CD4-positive, CD25-positive, alpha-beta regulatory T cell (primary cell): ENCODE measurements at regions not wholly inside any gene's neighbourhood (a gene's known extent, or its start where the extent isn't known, plus 50 kb on each side); places are given as distances from the start of the nearest gene placed in this dataset.
"Not testable (repeated sequence)": the region's sequence is repeated elsewhere in the genome, so short reads cannot be mapped to it uniquely, and the experiment has no call there.

Source experiments
- ATAC-seq, 2 donors: fragments of 150-1000 bp; cut with Tn5 transposase; one replicate each; pipeline ENCODE4 v1.10.0; 2021; ENCODE audit warnings: low read depth in 2 of 2, moderate number of reproducible peaks in 2 of 2, moderate library complexity in 1 of 2
- DNase-seq, 3 donors: peaks; one replicate each; pipeline versions ENCODE4 v3.0.0 to v3.0.0-alpha.2; 2012 to 2022; ENCODE audit warnings: mixed read lengths in 1 of 3
- H3K27ac ChIP-seq: one replicate; pipeline ENCODE4 v1.7.0; 2013; ENCODE audit warnings: mild to moderate bottlenecking, low read length; ENCODE audit not compliant: insufficient read depth, poor library complexity, severe bottlenecking
- H3K27me3 ChIP-seq: one replicate; pipeline ENCODE4 v1.7.0; 2013; ENCODE audit warnings: low read length; ENCODE audit not compliant: control insufficient read depth, insufficient read depth
- H3K36me3 ChIP-seq: one replicate; pipeline ENCODE4 v1.7.0; 2013; ENCODE audit warnings: mild to moderate bottlenecking, low read length, moderate library complexity; ENCODE audit not compliant: control insufficient read depth, insufficient read depth
- H3K4me1 ChIP-seq: 2 replicates; pipeline ENCODE4 v1.7.0; 2013; ENCODE audit warnings: mild to moderate bottlenecking, low read length; ENCODE audit not compliant: insufficient read depth, control insufficient read depth, poor library complexity, severe bottlenecking
- H3K4me3 ChIP-seq: one replicate; pipeline ENCODE4 v1.7.0; 2013; ENCODE audit warnings: low read depth, mild to moderate bottlenecking, low read length, moderate library complexity
- H3K9me3 ChIP-seq, 2 experiments: 1 replicate in 1 of 2; 2 replicates in 1 of 2; pipeline ENCODE4 v1.7.0; 2013; ENCODE audit warnings: low read length in 2 of 2, mild to moderate bottlenecking in 1 of 2, moderate library complexity in 1 of 2; ENCODE audit not compliant: control insufficient read depth in 2 of 2
- H3K27ac Mint-ChIP-seq, 3 donors: one replicate each; pipeline ENCODE4 v1.8.0; 2020 to 2022; ENCODE audit warnings: mild to moderate bottlenecking in 3 of 3, mixed read lengths in 3 of 3, moderate library complexity in 2 of 3
- H3K27me3 Mint-ChIP-seq: one replicate; pipeline ENCODE4 v1.8.0; 2022; ENCODE audit warnings: mild to moderate bottlenecking, mixed read lengths
- H3K36me3 Mint-ChIP-seq: one replicate; pipeline ENCODE4 v1.8.0; 2020; ENCODE audit warnings: mixed read lengths
- H3K4me1 Mint-ChIP-seq, 4 donors: one replicate each; pipeline ENCODE4 v1.8.0; 2020 to 2022; ENCODE audit warnings: mixed read lengths in 4 of 4, mild to moderate bottlenecking in 1 of 4
- H3K4me3 Mint-ChIP-seq, 4 donors: one replicate each; pipeline ENCODE4 v1.8.0; 2020 to 2022; ENCODE audit warnings: mild to moderate bottlenecking in 4 of 4, mixed read lengths in 4 of 4, moderate library complexity in 3 of 4
- H3K9me3 Mint-ChIP-seq, 7 donors: one replicate each; pipeline ENCODE4 v1.8.0; 2020 to 2022; ENCODE audit warnings: mixed read lengths in 7 of 7, mild to moderate bottlenecking in 3 of 7, moderate library complexity in 2 of 7

DNA sequence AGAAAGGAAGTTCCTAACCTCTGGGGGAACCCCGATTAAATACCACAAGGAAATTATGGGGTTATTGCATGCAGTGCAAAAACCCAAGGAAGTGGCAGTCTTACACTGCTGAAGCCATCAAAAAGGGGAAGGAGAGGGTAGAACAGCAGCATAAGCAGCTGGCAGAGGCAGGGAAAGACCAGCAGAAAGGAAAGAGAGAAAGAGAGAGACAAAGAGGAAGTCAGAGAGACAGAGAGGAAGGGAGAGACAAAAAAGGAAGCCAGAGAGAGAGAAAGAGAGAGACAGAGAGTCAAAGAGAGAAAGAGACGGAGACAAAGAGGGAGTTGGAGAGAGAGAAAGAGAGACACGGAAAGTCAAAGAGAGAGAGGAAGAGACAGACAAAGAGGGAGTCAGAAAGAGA lies 689.1 kb downstream of the TFAP2A start:
- H3K27ac Mint-ChIP-seq, H3K4me1 ChIP-seq, DNase-seq, H3K27me3 Mint-ChIP-seq, ATAC-seq, H3K4me3 Mint-ChIP-seq, H3K36me3 Mint-ChIP-seq, H3K4me1 Mint-ChIP-seq, H3K27me3 ChIP-seq, H3K9me3 ChIP-seq, H3K36me3 ChIP-seq, H3K4me3 ChIP-seq, H3K27ac ChIP-seq: not testable (repeated sequence)
- peaks cover 0 to 12% (median 3%) of the 10 kb centered on the region in 7 donors for H3K9me3 Mint-ChIP-seq

DNA sequence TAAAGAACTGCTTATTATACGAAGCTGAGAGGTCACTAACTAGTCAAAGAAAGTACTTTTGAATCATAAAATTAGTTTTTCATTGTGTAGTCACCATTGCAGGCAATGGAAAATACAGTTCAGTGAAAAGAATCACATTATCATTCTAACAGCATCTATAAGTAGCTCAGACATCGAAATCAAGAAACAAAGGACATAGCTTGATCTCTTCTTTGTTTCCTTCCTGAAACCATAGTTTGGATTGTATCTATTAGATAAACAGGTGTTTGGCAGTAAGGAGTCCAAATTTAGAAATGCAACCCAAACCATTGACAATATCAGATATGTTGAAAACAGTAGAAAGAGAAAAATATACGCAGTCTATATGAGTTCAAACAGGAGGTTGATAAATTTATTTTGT lies 697.3 kb downstream of the TFAP2A start:
- Histone ChIP-seq H3K4me3 (no peak overlapping the region), H3K4me1 (no peaks in the 10 kb centered on the region), H3K27ac (no peak overlapping the region), H3K27me3 (no peaks in the 10 kb centered on the region), H3K36me3 (no peaks in the 10 kb centered on the region), H3K9me3 (no peaks in the 10 kb centered on the region)
- Mint-ChIP-seq H3K9me3 (peaks cover 0 to 9% (median 2%) of the 10 kb centered on the region in 7 donors), H3K27ac (no peak overlapping the region), H3K4me3 (no peak overlapping the region), H3K36me3 (no peaks in the 10 kb centered on the region), H3K27me3 (peaks cover 4% of the 10 kb centered on the region), H3K4me1 (no peaks in the 10 kb centered on the region)
- DNase-seq (no peak), ATAC-seq (no peak)

DNA sequence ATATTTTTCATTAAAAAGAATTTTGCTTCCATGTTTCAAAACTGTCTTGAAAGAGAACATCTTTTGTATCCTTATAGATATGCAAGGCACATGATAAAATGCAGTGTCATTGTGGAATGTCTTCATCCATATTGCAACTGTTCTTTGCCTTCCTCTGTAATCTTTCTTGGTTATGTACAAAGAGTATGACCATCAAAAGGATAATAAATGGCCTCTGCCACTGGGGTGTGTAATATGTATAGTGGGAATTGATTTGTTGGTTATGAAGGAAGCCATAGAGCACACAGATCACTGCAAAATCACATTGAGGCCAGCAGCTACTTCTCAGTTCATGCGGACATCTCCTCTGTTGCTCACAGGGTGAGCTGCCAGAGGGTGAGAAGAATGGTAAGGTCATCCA lies 703.5 kb downstream of the TFAP2A start:
- H3K27ac Mint-ChIP-seq = no peak overlapping the region
- Histone ChIP-seq H3K36me3 (no peaks in the 10 kb centered on the region), H3K27me3 (no peaks in the 10 kb centered on the region), H3K27ac (no peak overlapping the region), H3K9me3 (no peaks in the 10 kb centered on the region), H3K4me3 (no peak overlapping the region), H3K4me1 (no peaks in the 10 kb centered on the region)
- no peak for ATAC-seq
- no peak overlapping the region for H3K4me3 Mint-ChIP-seq
- H3K36me3 Mint-ChIP-seq = no peaks in the 10 kb centered on the region
- peaks cover 0 to 6% (median 2%) of the 10 kb centered on the region in 7 donors for H3K9me3 Mint-ChIP-seq
- H3K4me1 Mint-ChIP-seq = no peaks in the 10 kb centered on the region
- no peak for DNase-seq
- peaks cover 4% of the 10 kb centered on the region for H3K27me3 Mint-ChIP-seq

DNA sequence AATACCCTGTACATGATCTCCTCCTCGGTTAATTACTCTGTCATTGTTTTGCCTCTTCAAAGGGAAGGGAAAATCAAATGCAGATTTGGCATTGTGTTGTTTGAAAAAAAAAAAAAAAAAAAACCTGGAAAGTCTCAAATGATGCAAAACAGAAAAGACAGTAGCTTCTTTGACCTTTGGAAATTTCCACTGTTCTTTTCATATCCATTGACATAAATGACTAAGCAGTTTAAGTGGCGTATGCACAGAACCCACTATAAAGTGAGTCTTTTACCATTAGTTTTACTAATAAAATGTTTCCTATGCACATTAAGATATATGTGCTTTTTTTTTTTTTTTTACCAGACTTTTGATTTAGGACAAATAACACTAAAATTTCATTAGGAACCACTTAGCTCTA lies 704.3 kb downstream of the TFAP2A start:
- Mint-ChIP-seq H3K4me3 (no peak overlapping the region), H3K27ac (no peak overlapping the region), H3K36me3 (no peaks in the 10 kb centered on the region), H3K27me3 (peaks cover 4% of the 10 kb centered on the region), H3K9me3 (peaks cover 0 to 9% (median 2%) of the 10 kb centered on the region in 7 donors), H3K4me1 (no peaks in the 10 kb centered on the region)
- no peaks in the 10 kb centered on the region for H3K4me1 ChIP-seq
- no peaks in the 10 kb centered on the region for H3K9me3 ChIP-seq
- ATAC-seq (no peak), DNase-seq (no peak)
- no peak overlapping the region for H3K4me3 ChIP-seq
- H3K27ac ChIP-seq = no peak overlapping the region
- H3K36me3 ChIP-seq = no peaks in the 10 kb centered on the region
- H3K27me3 ChIP-seq = no peaks in the 10 kb centered on the region

DNA sequence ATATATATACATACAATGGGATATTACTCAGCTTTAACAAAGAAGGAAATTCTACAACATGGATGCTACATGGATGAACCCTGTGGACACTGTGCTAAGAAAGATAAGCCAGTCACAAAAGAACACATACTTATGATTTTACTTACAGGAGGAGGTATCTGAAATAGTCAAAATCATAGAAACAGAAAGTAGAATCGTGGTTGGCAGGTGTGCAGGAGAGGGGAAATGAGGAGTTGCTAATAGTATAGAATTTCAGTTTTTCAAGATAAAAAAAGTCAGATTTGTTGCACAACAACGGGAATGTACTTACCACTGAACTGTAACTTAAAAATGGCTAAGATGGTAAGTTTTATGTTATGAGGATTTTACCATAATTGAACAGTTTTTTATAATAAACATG lies 706.3 kb downstream of the TFAP2A start:
- Histone ChIP-seq H3K4me3 (no peak overlapping the region), H3K27ac (no peak overlapping the region), H3K4me1 (no peaks in the 10 kb centered on the region), H3K36me3 (no peaks in the 10 kb centered on the region), H3K9me3 (no peaks in the 10 kb centered on the region), H3K27me3 (no peaks in the 10 kb centered on the region)
- H3K27ac Mint-ChIP-seq = no peak overlapping the region
- H3K36me3 Mint-ChIP-seq = no peaks in the 10 kb centered on the region
- H3K9me3 Mint-ChIP-seq = peaks cover 0 to 6% (median 2%) of the 10 kb centered on the region in 7 donors
- no peak overlapping the region for H3K4me3 Mint-ChIP-seq
- H3K4me1 Mint-ChIP-seq = no peaks in the 10 kb centered on the region
- ATAC-seq (no peak), DNase-seq (no peak)
- peaks cover 4% of the 10 kb centered on the region for H3K27me3 Mint-ChIP-seq

DNA sequence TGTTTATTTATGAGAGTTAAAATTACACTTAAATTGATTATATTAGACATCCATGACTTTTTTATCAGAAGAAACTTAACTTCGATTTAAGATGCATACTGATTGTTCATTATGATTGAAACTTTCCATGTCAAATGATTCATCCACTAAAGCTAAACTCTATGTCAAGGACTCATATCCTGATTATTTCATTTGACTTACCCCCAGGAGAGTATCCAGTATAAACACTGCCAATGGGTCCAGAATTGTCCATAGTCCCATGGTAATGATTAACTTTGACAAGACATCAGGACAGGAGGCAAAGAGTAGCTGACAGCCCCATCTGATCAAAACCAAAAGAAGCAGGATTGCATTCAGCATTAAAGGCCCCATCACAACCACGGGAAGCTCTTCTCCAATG lies 709.9 kb downstream of the TFAP2A start:
- Mint-ChIP-seq H3K27ac (no peak overlapping the region), H3K4me3 (no peak overlapping the region), H3K27me3 (peaks cover 4% of the 10 kb centered on the region), H3K36me3 (no peaks in the 10 kb centered on the region), H3K4me1 (no peaks in the 10 kb centered on the region), H3K9me3 (peaks cover 0 to 12% (median 2%) of the 10 kb centered on the region in 7 donors)
- no peak for ATAC-seq
- no peaks in the 10 kb centered on the region for H3K4me1 ChIP-seq
- H3K4me3 ChIP-seq = no peak overlapping the region
- no peaks in the 10 kb centered on the region for H3K36me3 ChIP-seq
- no peak for DNase-seq
- H3K27me3 ChIP-seq = no peaks in the 10 kb centered on the region
- no peaks in the 10 kb centered on the region for H3K9me3 ChIP-seq
- no peak overlapping the region for H3K27ac ChIP-seq

DNA sequence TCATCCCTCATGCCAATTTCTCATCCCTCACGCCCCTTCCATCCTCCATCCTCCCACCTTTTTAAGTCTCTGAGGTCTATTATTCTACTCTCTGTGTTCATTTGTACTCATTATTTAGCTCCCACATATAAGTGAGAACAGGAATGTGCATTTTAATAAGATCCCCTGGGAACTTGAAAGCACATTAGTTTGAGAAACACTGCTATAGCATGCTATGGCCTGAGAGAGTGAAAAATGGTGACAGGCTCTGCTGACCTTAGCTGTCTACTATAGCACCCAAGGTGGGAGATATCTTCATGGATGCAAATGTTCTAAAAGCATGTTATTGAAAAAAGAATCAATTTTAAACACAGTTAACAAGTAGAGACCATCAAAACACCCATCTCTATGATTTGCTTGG lies 712.0 kb downstream of the TFAP2A start:
- no peaks in the 10 kb centered on the region for H3K36me3 ChIP-seq
- Mint-ChIP-seq H3K27me3 (no peaks in the 10 kb centered on the region), H3K4me1 (no peaks in the 10 kb centered on the region), H3K9me3 (peaks cover 0 to 9% (median 2%) of the 10 kb centered on the region in 7 donors), H3K36me3 (no peaks in the 10 kb centered on the region), H3K27ac (no peak overlapping the region), H3K4me3 (no peak overlapping the region)
- DNase-seq = no peak
- H3K4me3 ChIP-seq = no peak overlapping the region
- no peak overlapping the region for H3K27ac ChIP-seq
- H3K9me3 ChIP-seq = no peaks in the 10 kb centered on the region
- no peak for ATAC-seq
- H3K4me1 ChIP-seq = no peaks in the 10 kb centered on the region
- H3K27me3 ChIP-seq = no peaks in the 10 kb centered on the region

DNA sequence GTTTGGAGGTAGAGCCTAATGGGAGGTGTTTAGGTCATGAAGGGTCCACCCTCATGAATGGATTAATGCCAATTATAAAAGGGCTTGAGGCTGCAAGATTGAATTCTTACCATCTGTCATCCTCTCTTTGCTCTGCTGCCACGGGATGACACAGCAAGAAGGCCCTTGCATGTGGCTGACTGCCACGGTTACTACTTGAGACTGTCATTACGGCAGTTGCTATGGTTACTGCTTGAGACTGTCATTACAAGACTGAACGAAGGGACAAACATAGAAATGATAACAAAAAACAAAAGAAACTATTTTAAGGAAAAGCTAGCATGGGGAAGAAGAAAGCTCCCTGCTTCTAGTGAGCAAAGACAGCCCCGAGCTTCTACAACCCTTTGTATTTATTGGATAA lies 715.0 kb downstream of the TFAP2A start:
- H3K4me3 ChIP-seq = no peak overlapping the region
- Mint-ChIP-seq H3K36me3 (no peaks in the 10 kb centered on the region), H3K9me3 (peaks cover 0 to 17% (median 2%) of the 10 kb centered on the region in 7 donors), H3K27ac (peak overlapping the region in 1 of 3 donors; percentile 58), H3K4me3 (no peak overlapping the region), H3K27me3 (no peaks in the 10 kb centered on the region), H3K4me1 (no peaks in the 10 kb centered on the region)
- H3K9me3 ChIP-seq = no peaks in the 10 kb centered on the region
- no peaks in the 10 kb centered on the region for H3K36me3 ChIP-seq
- no peaks in the 10 kb centered on the region for H3K27me3 ChIP-seq
- no peak for DNase-seq
- H3K27ac ChIP-seq = no peak overlapping the region
- ATAC-seq = no peak
- H3K4me1 ChIP-seq = no peaks in the 10 kb centered on the region
